ENCODE measurements at regions not wholly inside any gene's neighbourhood (a gene's known extent, or its start where the extent isn't known, plus 50 kb on each side); places are given as distances from the start of the nearest gene placed in this dataset.

GRCh38 chr10:128530946-128531345, 404.7 kb upstream of the MKI67 start:
- TF ChIP-seq POLR2A (IDR thresholded peaks at IDR 0.05; ENCODE audit: low read length): no peak
- TF ChIP-seq GATA1 (IDR thresholded peaks at IDR 0.05; ENCODE audit: low read depth, low read length): no peak

Data from erythroblast (primary cell).